ENCODE measurements at regions not wholly inside any gene's neighbourhood (a gene's known extent, or its start where the extent isn't known, plus 50 kb on each side); places are given as distances from the start of the nearest gene placed in this dataset.

DNA sequence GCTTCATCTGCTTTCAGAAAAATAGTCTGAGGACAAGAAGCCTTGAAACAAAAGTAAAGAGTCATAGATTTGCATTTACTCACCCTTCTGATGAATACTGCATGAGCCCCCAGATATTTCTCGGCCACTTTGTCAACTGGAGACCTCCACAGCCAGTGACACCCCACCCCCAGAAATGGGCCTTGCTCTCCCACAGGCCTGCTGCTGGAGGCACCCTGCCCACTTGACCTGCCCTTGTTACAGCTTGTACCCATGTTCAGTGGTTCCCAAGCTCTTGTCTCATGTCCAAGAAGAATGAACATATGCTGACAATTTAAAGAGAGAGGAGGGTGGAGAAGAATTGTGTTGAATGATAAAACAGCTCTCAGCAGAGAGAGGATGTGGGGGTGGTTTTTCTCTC is 225.1 kb downstream of the DCAF12L2 start:
- Histone ChIP-seq H3K4me3 (ENCODE audit: low read depth, low read length) (no peak overlapping the region), H3K4me1 (no peaks in the 10 kb centered on the region), H3K36me3 (no peaks in the 10 kb centered on the region), H3K9me3 (no peaks in the 10 kb centered on the region), H3K27me3 (no peaks in the 10 kb centered on the region)
- TF ChIP-seq, protein P1, sequence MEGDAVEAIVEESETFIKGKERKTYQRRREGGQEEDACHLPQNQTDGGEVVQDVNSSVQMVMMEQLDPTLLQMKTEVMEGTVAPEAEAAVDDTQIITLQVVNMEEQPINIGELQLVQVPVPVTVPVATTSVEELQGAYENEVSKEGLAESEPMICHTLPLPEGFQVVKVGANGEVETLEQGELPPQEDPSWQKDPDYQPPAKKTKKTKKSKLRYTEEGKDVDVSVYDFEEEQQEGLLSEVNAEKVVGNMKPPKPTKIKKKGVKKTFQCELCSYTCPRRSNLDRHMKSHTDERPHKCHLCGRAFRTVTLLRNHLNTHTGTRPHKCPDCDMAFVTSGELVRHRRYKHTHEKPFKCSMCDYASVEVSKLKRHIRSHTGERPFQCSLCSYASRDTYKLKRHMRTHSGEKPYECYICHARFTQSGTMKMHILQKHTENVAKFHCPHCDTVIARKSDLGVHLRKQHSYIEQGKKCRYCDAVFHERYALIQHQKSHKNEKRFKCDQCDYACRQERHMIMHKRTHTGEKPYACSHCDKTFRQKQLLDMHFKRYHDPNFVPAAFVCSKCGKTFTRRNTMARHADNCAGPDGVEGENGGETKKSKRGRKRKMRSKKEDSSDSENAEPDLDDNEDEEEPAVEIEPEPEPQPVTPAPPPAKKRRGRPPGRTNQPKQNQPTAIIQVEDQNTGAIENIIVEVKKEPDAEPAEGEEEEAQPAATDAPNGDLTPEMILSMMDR (IDR thresholded peaks at IDR 0.05; ENCODE audit: low read depth, low read length), result no peak
- DNase-seq, result no peak

DNA sequence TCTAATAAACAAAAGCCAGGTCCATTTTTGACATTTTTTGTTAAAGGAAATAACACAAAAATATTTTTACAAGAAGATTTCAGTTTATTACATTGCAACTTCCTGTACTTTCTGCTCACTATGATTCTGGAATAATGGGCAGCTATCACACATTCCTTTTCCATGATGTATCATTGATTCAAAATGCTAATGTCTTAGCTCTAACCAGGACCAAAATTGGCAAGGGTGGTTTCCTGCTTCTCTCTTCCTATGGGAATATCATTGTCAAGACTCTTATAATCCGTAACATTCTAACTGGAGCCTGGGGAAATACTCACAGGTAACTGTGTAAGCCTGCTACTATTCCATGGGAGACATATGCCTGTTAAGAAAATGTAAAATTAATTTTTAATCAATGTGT is 218.6 kb downstream of the DCAF12L2 start:
- no peaks in the 10 kb centered on the region for H3K9me3 ChIP-seq
- no peak for DNase-seq
- H3K27me3 ChIP-seq, result no peaks in the 10 kb centered on the region
- H3K4me3 ChIP-seq (ENCODE audit: low read depth, low read length), result no peak overlapping the region
- TF ChIP-seq, protein P1 (IDR thresholded peaks at IDR 0.05; ENCODE audit: low read depth, low read length), result no peak
- no peaks in the 10 kb centered on the region for H3K4me1 ChIP-seq
- no peaks in the 10 kb centered on the region for H3K36me3 ChIP-seq

DNA sequence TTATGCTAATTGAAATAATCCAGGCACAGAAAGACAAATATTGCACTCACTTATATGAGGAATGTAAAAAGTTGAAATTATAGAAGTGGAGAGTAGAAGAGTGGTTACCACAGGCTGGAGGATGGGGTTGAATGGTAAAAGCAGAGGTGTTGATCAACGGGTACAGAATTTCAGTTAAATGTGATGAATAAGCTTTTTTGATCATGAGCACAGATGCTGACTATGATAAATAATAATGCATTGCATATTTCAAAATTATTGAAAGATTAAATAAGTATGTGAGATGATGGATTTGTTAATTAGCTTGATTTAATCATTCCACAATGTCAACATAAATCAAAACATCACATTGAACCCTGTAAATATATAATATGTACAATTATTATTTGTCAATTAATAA is 213.1 kb downstream of the DCAF12L2 start:
- Histone ChIP-seq H3K4me1 (no peaks in the 10 kb centered on the region), H3K4me3 (ENCODE audit: low read depth, low read length) (no peak overlapping the region), H3K27me3 (no peaks in the 10 kb centered on the region), H3K36me3 (no peaks in the 10 kb centered on the region), H3K9me3 (no peaks in the 10 kb centered on the region)
- TF ChIP-seq, protein P1 (IDR thresholded peaks at IDR 0.05; ENCODE audit: low read depth, low read length), result no peak
- no peak for DNase-seq

DNA sequence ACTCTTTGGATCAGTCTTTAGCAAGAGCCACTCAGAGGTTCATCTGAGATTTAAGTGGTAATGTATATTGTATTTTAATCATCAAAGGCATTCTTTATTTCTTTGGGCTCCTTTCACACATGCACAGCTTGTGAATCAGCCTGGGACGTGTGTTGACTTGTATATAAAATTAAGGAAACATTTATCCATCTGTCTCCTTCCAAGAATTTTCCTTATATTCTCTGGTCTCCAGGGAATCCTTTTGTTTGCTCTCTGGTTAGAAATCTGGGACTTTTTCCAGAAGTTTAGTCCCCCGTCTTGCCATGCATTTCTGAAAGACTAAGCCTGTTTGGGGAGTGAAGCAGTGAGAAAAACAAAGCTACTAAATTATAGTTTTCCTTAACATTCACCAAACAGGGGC is 212.3 kb downstream of the DCAF12L2 start:
- DNase-seq, result no peak
- H3K27me3 ChIP-seq, result no peaks in the 10 kb centered on the region
- TF ChIP-seq, protein P1 (IDR thresholded peaks at IDR 0.05; ENCODE audit: low read depth, low read length), result no peak
- no peaks in the 10 kb centered on the region for H3K36me3 ChIP-seq
- H3K4me3 ChIP-seq (ENCODE audit: low read depth, low read length), result no peak overlapping the region
- no peaks in the 10 kb centered on the region for H3K9me3 ChIP-seq
- H3K4me1 ChIP-seq, result no peaks in the 10 kb centered on the region

DNA sequence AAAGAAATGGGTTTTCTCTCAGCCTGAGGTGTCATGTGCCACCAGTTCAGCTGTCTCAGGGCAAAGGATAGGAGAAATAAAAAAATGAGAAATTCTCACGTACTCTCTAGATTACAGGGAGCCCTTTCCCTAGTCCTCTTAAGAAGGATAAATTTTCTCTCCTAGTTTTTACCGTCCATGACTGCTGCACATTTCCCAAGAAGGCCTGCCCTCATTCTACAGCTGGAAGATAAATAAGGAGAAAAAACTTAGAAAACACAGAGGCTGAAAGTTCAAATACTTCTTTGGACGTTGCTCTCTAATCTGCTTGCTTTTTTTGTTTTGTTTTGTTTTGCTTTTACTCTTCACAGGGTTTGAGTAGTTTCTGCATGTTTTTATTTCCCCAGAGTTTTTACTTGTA is 211.9 kb downstream of the DCAF12L2 start:
- no peaks in the 10 kb centered on the region for H3K9me3 ChIP-seq
- TF ChIP-seq, protein P1 (IDR thresholded peaks at IDR 0.05; ENCODE audit: low read depth, low read length), result no peak
- no peaks in the 10 kb centered on the region for H3K27me3 ChIP-seq
- no peaks in the 10 kb centered on the region for H3K4me1 ChIP-seq
- DNase-seq, result no peak
- no peaks in the 10 kb centered on the region for H3K36me3 ChIP-seq
- H3K4me3 ChIP-seq (ENCODE audit: low read depth, low read length), result no peak overlapping the region

DNA sequence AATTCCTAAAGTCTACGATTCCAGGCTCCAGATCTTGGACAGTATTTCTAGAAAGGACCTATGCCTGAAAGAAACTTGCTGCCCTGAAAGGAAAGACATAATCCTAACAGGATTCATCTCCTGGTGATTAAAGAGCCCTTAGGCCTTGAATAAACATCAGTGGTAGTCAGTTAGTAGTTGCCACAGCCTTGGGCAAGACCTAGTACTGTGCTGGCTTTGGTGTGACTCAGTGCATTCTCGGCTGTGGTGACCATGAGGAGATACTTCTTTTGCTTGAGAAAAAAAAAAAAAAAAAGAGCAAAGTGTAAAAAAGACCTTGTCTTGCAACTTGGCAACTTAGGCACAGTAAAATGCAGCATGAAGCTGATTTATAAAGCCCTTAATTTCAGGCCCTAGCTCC is 188.2 kb downstream of the DCAF12L2 start:
- Histone ChIP-seq H3K36me3 (no peaks in the 10 kb centered on the region), H3K9me3 (no peaks in the 10 kb centered on the region), H3K4me3 (ENCODE audit: low read depth, low read length) (no peak overlapping the region), H3K4me1 (no peaks in the 10 kb centered on the region), H3K27me3 (no peaks in the 10 kb centered on the region)
- DNase-seq, result no peak
- TF ChIP-seq, protein P1 (IDR thresholded peaks at IDR 0.05; ENCODE audit: low read depth, low read length), result no peak

Measured in BE2C (cell line).